ENCODE measurements at regions not wholly inside any gene's neighbourhood (a gene's known extent, or its start where the extent isn't known, plus 50 kb on each side); places are given as distances from the start of the nearest gene placed in this dataset.

DNA sequence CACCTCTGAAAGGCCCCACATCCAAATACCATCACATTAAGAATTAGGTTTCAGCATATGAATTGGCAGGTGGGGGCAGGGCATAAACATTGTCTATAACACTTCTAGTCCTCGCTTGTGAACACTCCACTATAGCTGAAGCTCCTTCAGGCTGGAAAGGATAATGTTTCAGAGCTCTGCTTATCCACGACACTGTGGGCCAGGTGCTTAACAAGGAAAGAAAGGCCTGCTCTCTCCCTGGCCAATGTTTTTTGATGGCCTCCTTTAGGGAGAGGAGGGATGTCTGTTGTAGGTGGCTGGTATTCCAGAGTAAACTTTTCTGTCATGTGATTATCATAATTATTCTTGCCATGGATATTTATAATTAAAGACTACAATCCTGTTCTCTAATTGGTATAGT is 86.4 kb downstream of the CCNA1 start:
- H3K4me3 ChIP-seq (ENCODE audit: low read length) = no peak overlapping the region
- DNase-seq (ENCODE audit: low read depth) = no peak
- TF ChIP-seq, protein P1, sequence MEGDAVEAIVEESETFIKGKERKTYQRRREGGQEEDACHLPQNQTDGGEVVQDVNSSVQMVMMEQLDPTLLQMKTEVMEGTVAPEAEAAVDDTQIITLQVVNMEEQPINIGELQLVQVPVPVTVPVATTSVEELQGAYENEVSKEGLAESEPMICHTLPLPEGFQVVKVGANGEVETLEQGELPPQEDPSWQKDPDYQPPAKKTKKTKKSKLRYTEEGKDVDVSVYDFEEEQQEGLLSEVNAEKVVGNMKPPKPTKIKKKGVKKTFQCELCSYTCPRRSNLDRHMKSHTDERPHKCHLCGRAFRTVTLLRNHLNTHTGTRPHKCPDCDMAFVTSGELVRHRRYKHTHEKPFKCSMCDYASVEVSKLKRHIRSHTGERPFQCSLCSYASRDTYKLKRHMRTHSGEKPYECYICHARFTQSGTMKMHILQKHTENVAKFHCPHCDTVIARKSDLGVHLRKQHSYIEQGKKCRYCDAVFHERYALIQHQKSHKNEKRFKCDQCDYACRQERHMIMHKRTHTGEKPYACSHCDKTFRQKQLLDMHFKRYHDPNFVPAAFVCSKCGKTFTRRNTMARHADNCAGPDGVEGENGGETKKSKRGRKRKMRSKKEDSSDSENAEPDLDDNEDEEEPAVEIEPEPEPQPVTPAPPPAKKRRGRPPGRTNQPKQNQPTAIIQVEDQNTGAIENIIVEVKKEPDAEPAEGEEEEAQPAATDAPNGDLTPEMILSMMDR (conservative IDR thresholded peaks at IDR 0.05; ENCODE audit: low read length) = no peak

DNA sequence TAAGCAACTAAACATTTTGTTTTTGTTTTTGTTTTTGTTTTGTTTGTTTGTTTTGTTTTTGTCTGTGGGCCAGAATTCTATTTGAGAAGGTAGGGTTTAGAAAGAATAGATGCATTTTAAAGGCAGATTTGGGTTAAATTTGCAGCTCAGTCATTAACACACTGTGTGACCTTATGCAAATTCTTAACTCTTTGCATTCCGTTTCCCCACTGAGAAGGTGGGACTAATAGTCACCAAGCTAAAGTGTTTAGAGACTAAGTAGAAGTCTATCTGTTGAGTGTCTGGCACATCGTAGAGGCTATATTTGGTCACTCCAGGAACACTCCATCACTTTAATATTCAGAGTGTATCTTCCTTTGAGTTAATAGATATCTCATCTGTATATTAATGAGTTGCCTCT is 87.1 kb downstream of the CCNA1 start:
- TF ChIP-seq, protein P1 (conservative IDR thresholded peaks at IDR 0.05; ENCODE audit: low read length) = no peak
- H3K4me3 ChIP-seq (ENCODE audit: low read length) = no peak overlapping the region
- DNase-seq (ENCODE audit: low read depth) = no peak

DNA sequence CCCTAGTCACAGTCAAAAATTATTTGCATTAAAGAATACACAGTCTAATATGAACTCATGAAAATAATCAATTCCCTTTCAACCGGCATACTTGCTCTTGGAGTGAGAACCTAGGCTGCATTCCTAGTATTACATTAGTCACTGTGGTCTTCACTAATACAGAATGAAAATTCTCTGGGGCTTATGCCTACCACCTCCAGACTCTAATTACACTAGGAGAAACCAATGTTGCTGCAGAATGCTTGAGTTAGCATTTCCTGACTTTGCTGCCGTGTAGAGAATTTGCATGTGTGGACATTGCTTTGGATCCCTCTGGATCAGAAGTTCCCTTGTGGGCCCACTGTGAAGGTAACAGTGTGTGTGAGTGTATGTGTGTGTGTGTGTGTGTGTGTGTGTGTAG is 87.8 kb downstream of the CCNA1 start:
- no peak overlapping the region for H3K4me3 ChIP-seq (ENCODE audit: low read length)
- no peak for DNase-seq (ENCODE audit: low read depth)
- TF ChIP-seq, protein P1 (conservative IDR thresholded peaks at IDR 0.05; ENCODE audit: low read length) = no peak

DNA sequence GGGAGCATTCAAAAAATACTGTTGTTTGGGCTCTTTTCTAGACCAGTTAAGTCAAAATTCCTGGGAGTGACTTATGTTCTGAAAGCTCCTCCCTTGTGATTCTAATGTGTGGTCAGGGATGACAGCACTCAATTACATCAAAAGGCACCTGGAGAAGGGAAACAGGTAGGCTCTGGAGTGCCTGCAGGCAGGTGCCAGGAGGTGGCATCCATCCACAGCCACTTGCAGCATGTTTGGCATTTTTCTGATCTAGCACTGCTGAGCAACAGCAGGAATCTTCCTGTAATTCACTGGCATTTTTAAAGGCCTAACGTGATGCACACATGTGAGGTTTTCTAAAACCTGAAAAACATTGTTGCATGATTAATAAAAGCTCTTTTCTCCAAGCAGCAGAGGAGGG is 94.6 kb downstream of the CCNA1 start:
- no peak for DNase-seq (ENCODE audit: low read depth)
- no peak overlapping the region for H3K4me3 ChIP-seq (ENCODE audit: low read length)
- TF ChIP-seq, protein P1 (conservative IDR thresholded peaks at IDR 0.05; ENCODE audit: low read length) = no peak

DNA sequence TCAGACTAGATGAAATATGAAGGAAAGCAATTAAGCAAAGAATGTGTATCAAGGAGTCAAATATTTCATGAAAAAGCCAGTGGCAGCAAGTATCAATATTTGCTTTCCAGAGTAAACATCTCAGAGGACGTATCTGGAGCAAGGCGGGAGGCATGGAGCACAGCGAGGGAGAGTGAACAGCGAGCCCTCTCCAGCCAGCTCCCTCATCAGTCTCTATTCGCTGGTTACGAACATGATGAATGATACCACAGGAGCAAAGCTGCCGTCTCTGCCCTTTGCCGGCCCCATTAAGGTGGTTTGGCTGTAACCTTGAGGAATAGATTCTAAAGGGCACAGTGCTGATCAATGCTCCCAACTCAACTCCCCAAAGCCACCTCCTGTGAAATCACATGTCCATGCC is 95.8 kb downstream of the CCNA1 start:
- TF ChIP-seq, protein P1 (conservative IDR thresholded peaks at IDR 0.05; ENCODE audit: low read length) = no peak
- no peak overlapping the region for H3K4me3 ChIP-seq (ENCODE audit: low read length)
- no peak for DNase-seq (ENCODE audit: low read depth)

DNA sequence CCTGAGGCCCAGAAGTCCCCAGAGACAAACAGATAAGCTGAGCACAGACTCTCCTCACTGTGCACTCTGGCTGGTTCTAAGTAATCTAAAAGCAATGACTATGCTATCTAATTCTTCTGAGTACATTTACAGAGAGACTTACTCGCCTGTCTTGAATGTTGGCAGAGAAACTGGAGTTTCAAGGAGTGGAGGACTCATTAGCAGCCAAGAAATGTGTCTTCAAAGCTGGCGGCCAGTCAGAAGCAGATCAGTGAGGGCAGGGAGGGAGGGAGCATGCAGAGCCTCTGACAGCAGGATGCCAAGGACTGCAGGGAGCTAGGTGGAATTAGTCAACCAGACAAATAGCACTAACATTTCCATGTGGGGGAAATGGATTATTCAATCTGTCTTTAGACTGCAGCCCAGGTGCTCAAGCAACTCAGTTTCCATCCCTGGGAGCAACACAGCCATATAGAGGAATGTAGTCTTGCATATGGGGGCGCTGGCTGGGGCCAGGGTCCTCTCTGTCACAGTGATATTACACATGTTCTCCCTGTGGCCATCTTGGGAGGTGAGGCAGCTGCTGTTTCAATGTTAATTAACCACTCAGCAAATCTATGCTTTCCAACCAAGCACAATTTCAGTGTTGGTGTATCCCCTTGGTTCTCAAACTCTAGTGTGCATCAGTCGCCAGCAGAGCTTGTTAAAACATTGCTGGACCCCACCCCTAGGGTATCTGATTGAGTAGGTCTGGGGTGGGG is 97.9 kb downstream of the CCNA1 start:
- peak; percentile 71 for DNase-seq (ENCODE audit: low read depth)
- H3K4me3 ChIP-seq (ENCODE audit: low read length) = no peak overlapping the region
- TF ChIP-seq, protein P1 (conservative IDR thresholded peaks at IDR 0.05; ENCODE audit: low read length) = no peak

DNA sequence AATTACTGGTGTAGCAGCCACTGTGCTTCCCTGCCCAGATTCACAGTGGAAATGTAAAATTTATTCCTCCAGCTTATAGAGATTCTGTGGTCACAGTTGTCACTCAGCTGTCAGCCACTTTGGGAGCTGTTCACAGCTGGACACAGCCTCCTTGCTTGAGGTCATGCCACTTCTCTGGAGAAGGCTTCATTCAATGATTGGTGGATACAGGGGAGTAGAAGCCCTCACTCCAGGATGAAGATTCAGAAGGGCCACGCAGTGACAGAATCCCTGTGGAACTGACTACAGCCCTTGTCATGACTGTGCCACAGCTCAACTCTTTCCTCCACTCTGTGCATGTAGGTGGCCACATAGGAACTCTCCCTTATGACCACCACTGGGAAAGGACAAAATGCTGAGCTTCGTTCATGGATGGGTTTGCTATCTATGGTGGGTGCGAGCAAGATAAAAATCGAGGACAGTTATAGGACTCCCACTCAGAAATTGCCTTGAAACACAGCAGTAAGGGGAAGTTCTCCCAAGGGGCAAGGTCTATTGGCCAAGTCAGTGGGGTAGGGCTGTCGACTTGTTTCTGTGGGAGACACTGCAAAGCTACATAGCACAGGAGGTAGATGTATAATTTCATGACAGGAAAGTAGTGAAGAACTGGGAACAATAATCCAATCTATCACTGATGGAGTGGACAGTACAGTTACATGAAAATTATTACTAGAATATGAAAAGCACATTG is 98.7 kb downstream of the CCNA1 start:
- TF ChIP-seq, protein P1 (conservative IDR thresholded peaks at IDR 0.05; ENCODE audit: low read length) = no peak
- DNase-seq (ENCODE audit: low read depth) = no peak
- no peak overlapping the region for H3K4me3 ChIP-seq (ENCODE audit: low read length)
